GM21529 (cell line): ENCODE measurements at regions not wholly inside any gene's neighbourhood (a gene's known extent, or its start where the extent isn't known, plus 50 kb on each side); places are given as distances from the start of the nearest gene placed in this dataset.
"Not testable (repeated sequence)": the region's sequence is repeated elsewhere in the genome, so short reads cannot be mapped to it uniquely, and the experiment has no call there.

Experiments used
- ATAC-seq: cut with Tn5 transposase; IDR thresholded peaks from one replicate; pipeline ENCODE4 v1.9.1; 2021; ENCODE audit not compliant: unreplicated experiment

- not testable (repeated sequence) for ATAC-seq
Observed at GRCh38 chr1:242914729-242915128, 340.4 kb downstream of the CEP170 start.

GRCh38 chr1:242912855-242913254 is 342.2 kb downstream of the CEP170 start:
- ATAC-seq = not testable (repeated sequence)

GRCh38 chr1:242900558-242900957 is 354.5 kb downstream of the CEP170 start:
- not testable (repeated sequence) for ATAC-seq

- ATAC-seq = no peak
Observed at GRCh38 chr1:242890192-242890741, 364.8 kb downstream of the CEP170 start.

- ATAC-seq = peak; percentile 92
Observed at GRCh38 chr1:242886137-242886536, 361.6 kb upstream of the PLD5 start.

GRCh38 chr1:242880022-242880421 is 355.5 kb upstream of the PLD5 start:
- not testable (repeated sequence) for ATAC-seq

- no peak for ATAC-seq
Observed at GRCh38 chr1:242877743-242878142, 353.2 kb upstream of the PLD5 start.

GRCh38 chr1:242877229-242877628 is 352.7 kb upstream of the PLD5 start:
- no peak for ATAC-seq

- ATAC-seq = no peak
Observed at GRCh38 chr1:242876030-242876429, 351.5 kb upstream of the PLD5 start.

- no peak for ATAC-seq
Observed at GRCh38 chr1:242873661-242874060, 349.2 kb upstream of the PLD5 start.

GRCh38 chr1:242872521-242872920 is 348.0 kb upstream of the PLD5 start:
- ATAC-seq = no peak

- no peak for ATAC-seq
Observed at GRCh38 chr1:242871471-242872030, 347.1 kb upstream of the PLD5 start.

- peak; percentile 42 for ATAC-seq
Observed at GRCh38 chr1:242870966-242871365, 346.5 kb upstream of the PLD5 start.

GRCh38 chr1:242856289-242856688 is 331.8 kb upstream of the PLD5 start:
- no peak for ATAC-seq

GRCh38 chr1:242854466-242854865 is 330.0 kb upstream of the PLD5 start:
- ATAC-seq = no peak

- no peak for ATAC-seq
Observed at GRCh38 chr1:242847390-242847993, 323.0 kb upstream of the PLD5 start.

- no peak for ATAC-seq
Observed at GRCh38 chr1:242842094-242842493, 317.6 kb upstream of the PLD5 start.

GRCh38 chr1:242839101-242839500 is 314.6 kb upstream of the PLD5 start:
- ATAC-seq = no peak

GRCh38 chr1:242836423-242836822 is 311.9 kb upstream of the PLD5 start:
- ATAC-seq = no peak

- ATAC-seq = no peak
Observed at GRCh38 chr1:242828828-242829227, 304.3 kb upstream of the PLD5 start.

- no peak for ATAC-seq
Observed at GRCh38 chr1:242828199-242828598, 303.7 kb upstream of the PLD5 start.

GRCh38 chr1:242827538-242827937 is 303.0 kb upstream of the PLD5 start:
- no peak for ATAC-seq
